HL-60 (cell line): ENCODE measurements at regions not wholly inside any gene's neighbourhood (a gene's known extent, or its start where the extent isn't known, plus 50 kb on each side); places are given as distances from the start of the nearest gene placed in this dataset.

Experiments used
- DNase-seq, 2 experiments: peaks; one replicate each; pipeline ENCODE4 v3.0.0-alpha.2; 2010 to 2020; ENCODE audit warnings: low read depth in 1 of 2, low spot score in 1 of 2
- H3K27ac ChIP-seq: fragments of 250-450 bp; sonication (Bioruptor Pico); replicated peaks from 2 replicates; pipeline ENCODE4 v1.5.1; 2020; ENCODE audit warnings: mild to moderate bottlenecking, moderate library complexity
- H3K27me3 ChIP-seq: fragments of 250-450 bp; sonication (Bioruptor Pico); 2 replicates; pipeline ENCODE4 v1.5.1; 2021; ENCODE audit warnings: mild to moderate bottlenecking, moderate library complexity; ENCODE audit not compliant: insufficient read depth, poor library complexity, severe bottlenecking
- H3K4me3 ChIP-seq: replicated peaks from 2 replicates; pipeline ENCODE4 v1.5.1; 2011; ENCODE audit warnings: mild to moderate bottlenecking, control low read depth, low read length; ENCODE audit not compliant: insufficient read depth
- GABPA ChIP-seq: IDR thresholded peaks from 2 replicates; pipeline ENCODE4 v1.6.1; 2012; ENCODE audit warnings: low read depth
- POLR2AphosphoS5 ChIP-seq: IDR thresholded peaks from 2 replicates; pipeline ENCODE4 v1.6.1; 2012; ENCODE audit warnings: low read depth
- SPI1 ChIP-seq: IDR thresholded peaks from 2 replicates; pipeline ENCODE4 v1.6.1; 2012; ENCODE audit warnings: low read depth, mild to moderate bottlenecking, borderline replicate concordance
- TF ChIP-seq, protein P1 (sequence below): IDR thresholded peaks from one replicate; pipeline ENCODE4 v1.5.1; 2011; ENCODE audit warnings: low read length, control low read depth, inconsistent platforms; ENCODE audit not compliant: insufficient read depth
- TF ChIP-seq, protein P2 (sequence below): IDR thresholded peaks from 2 replicates; pipeline ENCODE4 v1.6.1; 2012; ENCODE audit warnings: low read depth; ENCODE audit not compliant: insufficient replicate concordance

DNA sequence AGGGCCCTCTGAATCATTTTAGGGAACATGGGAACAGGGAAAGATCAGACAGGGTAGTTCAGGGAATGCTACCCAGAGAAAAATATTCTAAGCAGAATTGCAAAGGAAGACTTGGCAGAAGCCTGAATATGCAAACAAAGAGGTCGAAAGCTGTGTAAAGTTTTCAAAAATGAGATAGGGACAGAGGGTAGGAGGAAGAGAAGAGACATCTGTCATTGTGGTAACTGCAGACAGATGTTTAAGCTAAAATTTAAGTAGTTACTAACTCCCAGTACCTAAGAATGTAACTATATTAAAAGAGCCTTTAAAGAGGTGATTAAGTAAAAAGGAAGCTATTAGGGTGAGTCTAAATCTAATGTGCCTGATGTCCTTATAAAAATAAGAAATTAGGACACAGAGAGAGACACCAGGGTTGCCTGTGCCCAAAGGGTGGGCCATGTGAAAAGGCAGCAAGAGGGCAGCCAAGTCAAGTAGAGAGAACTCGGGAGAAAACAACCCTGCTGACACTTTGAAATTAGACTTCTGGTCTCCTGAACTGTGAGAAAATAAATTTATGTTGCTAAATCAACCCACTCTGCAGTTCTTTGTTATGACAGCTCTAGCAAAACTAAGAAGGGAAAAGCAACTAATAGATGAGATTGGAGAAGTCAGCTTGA, 1647.4 kb upstream of the C9orf72 start:
- no peak for DNase-seq
- Histone ChIP-seq H3K27ac (no peak overlapping the region), H3K4me3 (no peak overlapping the region), H3K27me3 (no peaks in the 10 kb centered on the region)
- TF ChIP-seq, protein P1, sequence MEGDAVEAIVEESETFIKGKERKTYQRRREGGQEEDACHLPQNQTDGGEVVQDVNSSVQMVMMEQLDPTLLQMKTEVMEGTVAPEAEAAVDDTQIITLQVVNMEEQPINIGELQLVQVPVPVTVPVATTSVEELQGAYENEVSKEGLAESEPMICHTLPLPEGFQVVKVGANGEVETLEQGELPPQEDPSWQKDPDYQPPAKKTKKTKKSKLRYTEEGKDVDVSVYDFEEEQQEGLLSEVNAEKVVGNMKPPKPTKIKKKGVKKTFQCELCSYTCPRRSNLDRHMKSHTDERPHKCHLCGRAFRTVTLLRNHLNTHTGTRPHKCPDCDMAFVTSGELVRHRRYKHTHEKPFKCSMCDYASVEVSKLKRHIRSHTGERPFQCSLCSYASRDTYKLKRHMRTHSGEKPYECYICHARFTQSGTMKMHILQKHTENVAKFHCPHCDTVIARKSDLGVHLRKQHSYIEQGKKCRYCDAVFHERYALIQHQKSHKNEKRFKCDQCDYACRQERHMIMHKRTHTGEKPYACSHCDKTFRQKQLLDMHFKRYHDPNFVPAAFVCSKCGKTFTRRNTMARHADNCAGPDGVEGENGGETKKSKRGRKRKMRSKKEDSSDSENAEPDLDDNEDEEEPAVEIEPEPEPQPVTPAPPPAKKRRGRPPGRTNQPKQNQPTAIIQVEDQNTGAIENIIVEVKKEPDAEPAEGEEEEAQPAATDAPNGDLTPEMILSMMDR: no peak
- TF ChIP-seq POLR2AphosphoS5: no peak
- TF ChIP-seq, protein P2, sequence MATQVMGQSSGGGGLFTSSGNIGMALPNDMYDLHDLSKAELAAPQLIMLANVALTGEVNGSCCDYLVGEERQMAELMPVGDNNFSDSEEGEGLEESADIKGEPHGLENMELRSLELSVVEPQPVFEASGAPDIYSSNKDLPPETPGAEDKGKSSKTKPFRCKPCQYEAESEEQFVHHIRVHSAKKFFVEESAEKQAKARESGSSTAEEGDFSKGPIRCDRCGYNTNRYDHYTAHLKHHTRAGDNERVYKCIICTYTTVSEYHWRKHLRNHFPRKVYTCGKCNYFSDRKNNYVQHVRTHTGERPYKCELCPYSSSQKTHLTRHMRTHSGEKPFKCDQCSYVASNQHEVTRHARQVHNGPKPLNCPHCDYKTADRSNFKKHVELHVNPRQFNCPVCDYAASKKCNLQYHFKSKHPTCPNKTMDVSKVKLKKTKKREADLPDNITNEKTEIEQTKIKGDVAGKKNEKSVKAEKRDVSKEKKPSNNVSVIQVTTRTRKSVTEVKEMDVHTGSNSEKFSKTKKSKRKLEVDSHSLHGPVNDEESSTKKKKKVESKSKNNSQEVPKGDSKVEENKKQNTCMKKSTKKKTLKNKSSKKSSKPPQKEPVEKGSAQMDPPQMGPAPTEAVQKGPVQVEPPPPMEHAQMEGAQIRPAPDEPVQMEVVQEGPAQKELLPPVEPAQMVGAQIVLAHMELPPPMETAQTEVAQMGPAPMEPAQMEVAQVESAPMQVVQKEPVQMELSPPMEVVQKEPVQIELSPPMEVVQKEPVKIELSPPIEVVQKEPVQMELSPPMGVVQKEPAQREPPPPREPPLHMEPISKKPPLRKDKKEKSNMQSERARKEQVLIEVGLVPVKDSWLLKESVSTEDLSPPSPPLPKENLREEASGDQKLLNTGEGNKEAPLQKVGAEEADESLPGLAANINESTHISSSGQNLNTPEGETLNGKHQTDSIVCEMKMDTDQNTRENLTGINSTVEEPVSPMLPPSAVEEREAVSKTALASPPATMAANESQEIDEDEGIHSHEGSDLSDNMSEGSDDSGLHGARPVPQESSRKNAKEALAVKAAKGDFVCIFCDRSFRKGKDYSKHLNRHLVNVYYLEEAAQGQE: no peak
- no peak for TF ChIP-seq SPI1
- no peak for TF ChIP-seq GABPA

DNA sequence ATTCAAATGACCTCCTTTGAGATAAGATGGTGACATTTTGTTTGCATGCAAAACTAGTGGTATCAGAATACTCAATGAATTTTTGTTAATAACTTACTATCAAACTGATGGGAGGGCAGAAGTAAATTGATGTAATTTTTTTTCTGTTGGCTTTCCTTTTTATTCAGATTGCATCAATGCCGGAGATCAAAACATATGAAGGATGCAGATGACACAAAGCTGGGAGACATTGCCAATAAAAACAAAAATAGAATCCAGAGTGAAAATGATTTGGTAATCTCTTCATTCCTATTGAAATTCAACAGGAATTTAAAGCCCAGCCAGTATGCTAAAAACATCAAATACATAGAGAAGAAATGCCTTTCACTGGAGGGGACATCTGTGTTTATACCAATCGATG, 1655.3 kb upstream of the C9orf72 start:
- H3K27me3 ChIP-seq: no peaks in the 10 kb centered on the region
- no peak for DNase-seq
- H3K27ac ChIP-seq: no peak overlapping the region
- no peak overlapping the region for H3K4me3 ChIP-seq
- TF ChIP-seq POLR2AphosphoS5 (no peak), SPI1 (no peak), GABPA (no peak)
- TF ChIP-seq, protein P2: no peak
- TF ChIP-seq, protein P1: no peak

DNA sequence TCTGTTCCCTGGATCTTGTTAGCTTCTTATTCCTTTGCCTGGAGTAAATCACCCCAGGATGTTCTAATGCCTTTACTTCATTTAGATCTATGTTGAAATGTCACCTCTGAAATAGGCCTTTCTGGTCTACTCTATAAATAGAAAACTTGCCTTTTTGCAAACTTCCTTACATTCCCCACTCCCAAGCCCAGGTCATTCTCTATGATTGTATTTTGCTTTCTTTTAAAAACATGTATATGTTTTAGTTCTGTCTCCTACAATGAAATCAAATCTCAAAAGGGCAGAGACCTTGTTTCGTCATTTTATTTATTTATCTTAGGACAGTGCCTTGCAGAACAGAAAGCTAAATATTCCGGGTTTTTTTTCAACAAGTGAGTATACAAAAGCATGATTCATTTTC, 1657.7 kb upstream of the C9orf72 start:
- H3K4me3 ChIP-seq: no peak overlapping the region
- no peaks in the 10 kb centered on the region for H3K27me3 ChIP-seq
- no peak overlapping the region for H3K27ac ChIP-seq
- TF ChIP-seq SPI1 (no peak), GABPA (no peak), POLR2AphosphoS5 (no peak)
- TF ChIP-seq, protein P1: no peak
- TF ChIP-seq, protein P2: no peak
- DNase-seq: no peak
